ENCODE measurements at regions not wholly inside any gene's neighbourhood (a gene's known extent, or its start where the extent isn't known, plus 50 kb on each side); places are given as distances from the start of the nearest gene placed in this dataset.

- no peak for TF ChIP-seq POLR2A (IDR thresholded peaks at IDR 0.05; ENCODE audit: low read depth, low read length)
- TF ChIP-seq POLR2AphosphoS5 (IDR thresholded peaks at IDR 0.05; ENCODE audit: low read depth, low read length) = no peak
- no peak for TF ChIP-seq TAF1 (IDR thresholded peaks at IDR 0.05; ENCODE audit: borderline replicate concordance, low read depth, low read length)
Observed at GRCh38 chr5:97919719-97920118, 736.7 kb upstream of the RIOK2 start.

Measured in GM12892 (cell line).